ENCODE measurements at regions not wholly inside any gene's neighbourhood (a gene's known extent, or its start where the extent isn't known, plus 50 kb on each side); places are given as distances from the start of the nearest gene placed in this dataset.

GRCh38 chr5:4479426-4479825 is 660.7 kb upstream of the ADAMTS16 start:
- no peak for TF ChIP-seq CTCF (IDR thresholded peaks at IDR 0.05)
- TF ChIP-seq POLR2A (IDR thresholded peaks at IDR 0.05), result no peak
- TF ChIP-seq POLR2AphosphoS5 (IDR thresholded peaks at IDR 0.05), result no peak
- TF ChIP-seq EP300 (IDR thresholded peaks at IDR 0.05), result no peak
